Heart left ventricle (tissue), 13 donors: ENCODE measurements at regions not wholly inside any gene's neighbourhood (a gene's known extent, or its start where the extent isn't known, plus 50 kb on each side); places are given as distances from the start of the nearest gene placed in this dataset.

Source experiments
- CTCF ChIP-seq, 12 donors: fragments of 200-600 bp; sonication (generic) in 4 of 12; IDR thresholded peaks; one replicate each; pipeline versions ENCODE4 v1.5.0 to v1.8.0; 2018 to 2022; ENCODE audit warnings: antibody characterized with exemption in 12 of 12, mild to moderate bottlenecking in 5 of 12
- POLR2A ChIP-seq, 2 donors: fragments of 450-650 bp; IDR thresholded peaks; one replicate each; pipeline ENCODE4 v1.6.1; 2017; ENCODE audit warnings: antibody characterized with exemption in 2 of 2, mild to moderate bottlenecking in 2 of 2, moderate library complexity in 2 of 2
- donor health status: ischemic (EF 13 %, LVEDD 7.1; RV severe dilation, severe dysfunction).
- donor health status: DM: no; HTN: yes; CAD: no.
- donor health status: DM: no; HTN: no; CAD: no.
- donor health status: ischemic (EF 25% LVEDD 6.9; RV normal size, moderate dysfunction).
- donor health status: ischemic (EF 25% LVEDD 5.7; RV mildly dilated, moderate dysfunction).
- donor health status: ischemic (EF 35%, LVEDD 5.7; RV mildly dilated, moderate dysfunction).
- donor health status: nonischemic (EF 11% LVEDD 7.7; RV severe dilation, severe dysfunction).
- donor health status: DM: yes; HTN: yes; CAD: no.
- donor health status: PGD.
- donor health status: ischemic (EF 29% LVEDD 5.4; RV normal size, mild dysfunction).
- donor health status: nonischemic (EF 23%, LVEDD 6.1; RV moderate dilation, normal function).

GRCh38 chr1:177825276-177825901, 144.5 kb downstream of the SEC16B start:
- TF ChIP-seq POLR2A (IDR thresholded peaks at IDR 0.05) (no peak), CTCF (IDR thresholded peaks at IDR 0.05) (no peak)
